WTC11 (cell line): ENCODE measurements at regions not wholly inside any gene's neighbourhood (a gene's known extent, or its start where the extent isn't known, plus 50 kb on each side); places are given as distances from the start of the nearest gene placed in this dataset.

ENCODE experiments used
- ATAC-seq: fragments of 200-7000 bp; cut with Tn5 transposase; 2 replicates; pipeline ENCODE4 v1.10.0; 2021; ENCODE audit warnings: mild to moderate bottlenecking, moderate library complexity
- CTCF ChIA-PET: fragments of 300-600 bp; sonication (Branson Sonifier 250); formaldehyde crosslinking; loops from one replicate; lab custom pipeline; 2021; ENCODE audit warnings: antibody characterized with exemption; lab: Charles Lee
- POLR2A ChIA-PET: fragments of 350-600 bp; sonication (Branson Sonifier 250); formaldehyde crosslinking; loops from one replicate; lab custom pipeline; 2021; ENCODE audit warnings: antibody characterized with exemption; lab: Charles Lee
- DNase-seq: peaks from one replicate; pipeline ENCODE4 v3.0.0; 2021; ENCODE audit warnings: low spot score
- H3K27ac Mint-ChIP-seq: 2 replicates; pipeline ENCODE4 v1.8.0; 2021; ENCODE audit warnings: mixed read lengths
- H3K27me3 Mint-ChIP-seq: 2 replicates; pipeline ENCODE4 v1.8.0; 2021; ENCODE audit warnings: low read depth, mild to moderate bottlenecking, moderate library complexity, mixed read lengths
- H3K36me3 Mint-ChIP-seq: 2 replicates; pipeline ENCODE4 v1.8.0; 2021; ENCODE audit warnings: mixed read lengths
- H3K4me1 Mint-ChIP-seq: 2 replicates; pipeline ENCODE4 v1.8.0; 2022; ENCODE audit warnings: mixed read lengths
- H3K4me3 Mint-ChIP-seq: 2 replicates; pipeline ENCODE4 v1.8.0; 2021; ENCODE audit warnings: mild to moderate bottlenecking, moderate library complexity, mixed read lengths
- H3K9me3 Mint-ChIP-seq: 2 replicates; pipeline ENCODE4 v1.8.0; 2021; ENCODE audit warnings: mixed read lengths
- CBFB ChIP-seq: sonication (generic); formaldehyde crosslinking; IDR thresholded peaks from 2 replicates; pipeline ENCODE4 v1.8.1; 2022; ENCODE audit warnings: mild to moderate bottlenecking, low read depth, missing genetic modification reagents
- ESRRA ChIP-seq: sonication (generic); formaldehyde crosslinking; IDR thresholded peaks from 2 replicates; pipeline ENCODE4 v1.8.1; 2022; ENCODE audit warnings: mild to moderate bottlenecking, missing genetic modification reagents, borderline replicate concordance
- HMGA2 ChIP-seq: fragments of 250-450 bp; sonication (Bioruptor Pico); IDR thresholded peaks from 2 replicates; pipeline ENCODE4 v1.4.0; 2021; ENCODE audit warnings: mild to moderate bottlenecking, moderate library complexity
- JAZF1 ChIP-seq: fragments of 250-450 bp; sonication (Bioruptor Pico); IDR thresholded peaks from 2 replicates; pipeline ENCODE4 v1.9.0; 2021; ENCODE audit warnings: moderate library complexity, mild to moderate bottlenecking, inconsistent platforms
- MYBL2 ChIP-seq: sonication (generic); formaldehyde crosslinking; IDR thresholded peaks from 2 replicates; pipeline ENCODE4 v1.8.1; 2023; ENCODE audit warnings: mild to moderate bottlenecking, moderate library complexity, missing genetic modification reagents
- NFE2L1 ChIP-seq: sonication (generic); formaldehyde crosslinking; IDR thresholded peaks from 2 replicates; pipeline ENCODE4 v1.8.1; 2023; ENCODE audit warnings: missing genetic modification reagents
- NFYB ChIP-seq: sonication (generic); formaldehyde crosslinking; conservative IDR thresholded peaks from 2 replicates; pipeline ENCODE4 v1.8.0; 2022; ENCODE audit warnings: low read depth, missing genetic modification reagents
- SOX15 ChIP-seq: fragments of 250-450 bp; sonication (Bioruptor Pico); IDR thresholded peaks from 2 replicates; pipeline ENCODE4 v1.9.0; 2021; ENCODE audit warnings: mild to moderate bottlenecking
- TCF7 ChIP-seq: sonication (generic); formaldehyde crosslinking; IDR thresholded peaks from 2 replicates; pipeline ENCODE4 v1.8.0; 2022; ENCODE audit warnings: mild to moderate bottlenecking, low read depth, missing genetic modification reagents, moderate library complexity
- ZNF232 ChIP-seq: sonication (generic); formaldehyde crosslinking; IDR thresholded peaks from 2 replicates; pipeline ENCODE4 v1.8.0; 2022; ENCODE audit warnings: mild to moderate bottlenecking, missing genetic modification reagents
- ZNF263 ChIP-seq: sonication (generic); formaldehyde crosslinking; IDR thresholded peaks from 2 replicates; pipeline ENCODE4 v1.8.1; 2022; ENCODE audit warnings: low read depth, mild to moderate bottlenecking, moderate library complexity, missing genetic modification reagents
- TF ChIP-seq, protein P1 (sequence below): sonication (generic); formaldehyde crosslinking; IDR thresholded peaks from 2 replicates; pipeline ENCODE4 v1.8.1; 2022; ENCODE audit warnings: low read depth, missing genetic modification reagents, borderline replicate concordance
- TF ChIP-seq, protein P2 (sequence below): sonication (generic); formaldehyde crosslinking; IDR thresholded peaks from 2 replicates; pipeline ENCODE4 v1.8.0; 2022; ENCODE audit warnings: missing genetic modification reagents
- TF ChIP-seq, protein P3 (sequence below): sonication (generic); formaldehyde crosslinking; IDR thresholded peaks from 2 replicates; pipeline ENCODE4 v1.8.1; 2023; ENCODE audit warnings: mild to moderate bottlenecking, missing genetic modification reagents, borderline replicate concordance
- TF ChIP-seq, protein P4 (sequence below): sonication (generic); formaldehyde crosslinking; IDR thresholded peaks from 2 replicates; pipeline ENCODE4 v1.8.0; 2023; ENCODE audit warnings: missing genetic modification reagents
- TF ChIP-seq, protein P5 (sequence below): sonication (generic); formaldehyde crosslinking; IDR thresholded peaks from 2 replicates; pipeline ENCODE4 v1.8.1; 2022; ENCODE audit warnings: mild to moderate bottlenecking, moderate library complexity, missing genetic modification reagents

DNA sequence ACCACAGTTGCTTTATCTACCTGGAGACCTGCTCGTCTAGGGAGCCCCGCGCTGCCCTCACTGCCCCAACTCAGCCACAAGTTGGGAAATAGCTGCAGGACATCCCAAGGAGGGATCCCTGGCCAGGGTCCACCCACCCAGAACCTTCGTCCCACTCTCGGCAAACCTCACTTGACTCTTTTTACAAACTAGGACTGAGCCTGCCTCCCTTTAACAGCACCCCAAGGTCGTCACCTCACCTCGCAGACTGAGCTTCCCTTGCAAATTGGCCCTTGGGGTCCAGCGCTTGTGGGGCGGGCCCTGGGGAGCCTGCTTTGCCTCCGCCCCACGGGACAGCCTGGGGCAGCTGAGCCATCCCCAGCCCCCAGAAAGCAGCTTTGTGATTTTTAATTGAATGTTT lies 1505.8 kb downstream of the TBC1D22A start (continued):
- TF ChIP-seq, protein P1, sequence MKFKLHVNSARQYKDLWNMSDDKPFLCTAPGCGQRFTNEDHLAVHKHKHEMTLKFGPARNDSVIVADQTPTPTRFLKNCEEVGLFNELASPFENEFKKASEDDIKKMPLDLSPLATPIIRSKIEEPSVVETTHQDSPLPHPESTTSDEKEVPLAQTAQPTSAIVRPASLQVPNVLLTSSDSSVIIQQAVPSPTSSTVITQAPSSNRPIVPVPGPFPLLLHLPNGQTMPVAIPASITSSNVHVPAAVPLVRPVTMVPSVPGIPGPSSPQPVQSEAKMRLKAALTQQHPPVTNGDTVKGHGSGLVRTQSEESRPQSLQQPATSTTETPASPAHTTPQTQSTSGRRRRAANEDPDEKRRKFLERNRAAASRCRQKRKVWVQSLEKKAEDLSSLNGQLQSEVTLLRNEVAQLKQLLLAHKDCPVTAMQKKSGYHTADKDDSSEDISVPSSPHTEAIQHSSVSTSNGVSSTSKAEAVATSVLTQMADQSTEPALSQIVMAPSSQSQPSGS (CRISPR knock-in tag), result no peak
- TF ChIP-seq ZNF232 (no peak), NFE2L1 (CRISPR knock-in tag) (no peak), TCF7 (no peak), ZNF263 (CRISPR knock-in tag) (no peak), ESRRA (CRISPR knock-in tag) (no peak), SOX15 (CRISPR knock-in tag) (no peak)
- TF ChIP-seq, protein P2, sequence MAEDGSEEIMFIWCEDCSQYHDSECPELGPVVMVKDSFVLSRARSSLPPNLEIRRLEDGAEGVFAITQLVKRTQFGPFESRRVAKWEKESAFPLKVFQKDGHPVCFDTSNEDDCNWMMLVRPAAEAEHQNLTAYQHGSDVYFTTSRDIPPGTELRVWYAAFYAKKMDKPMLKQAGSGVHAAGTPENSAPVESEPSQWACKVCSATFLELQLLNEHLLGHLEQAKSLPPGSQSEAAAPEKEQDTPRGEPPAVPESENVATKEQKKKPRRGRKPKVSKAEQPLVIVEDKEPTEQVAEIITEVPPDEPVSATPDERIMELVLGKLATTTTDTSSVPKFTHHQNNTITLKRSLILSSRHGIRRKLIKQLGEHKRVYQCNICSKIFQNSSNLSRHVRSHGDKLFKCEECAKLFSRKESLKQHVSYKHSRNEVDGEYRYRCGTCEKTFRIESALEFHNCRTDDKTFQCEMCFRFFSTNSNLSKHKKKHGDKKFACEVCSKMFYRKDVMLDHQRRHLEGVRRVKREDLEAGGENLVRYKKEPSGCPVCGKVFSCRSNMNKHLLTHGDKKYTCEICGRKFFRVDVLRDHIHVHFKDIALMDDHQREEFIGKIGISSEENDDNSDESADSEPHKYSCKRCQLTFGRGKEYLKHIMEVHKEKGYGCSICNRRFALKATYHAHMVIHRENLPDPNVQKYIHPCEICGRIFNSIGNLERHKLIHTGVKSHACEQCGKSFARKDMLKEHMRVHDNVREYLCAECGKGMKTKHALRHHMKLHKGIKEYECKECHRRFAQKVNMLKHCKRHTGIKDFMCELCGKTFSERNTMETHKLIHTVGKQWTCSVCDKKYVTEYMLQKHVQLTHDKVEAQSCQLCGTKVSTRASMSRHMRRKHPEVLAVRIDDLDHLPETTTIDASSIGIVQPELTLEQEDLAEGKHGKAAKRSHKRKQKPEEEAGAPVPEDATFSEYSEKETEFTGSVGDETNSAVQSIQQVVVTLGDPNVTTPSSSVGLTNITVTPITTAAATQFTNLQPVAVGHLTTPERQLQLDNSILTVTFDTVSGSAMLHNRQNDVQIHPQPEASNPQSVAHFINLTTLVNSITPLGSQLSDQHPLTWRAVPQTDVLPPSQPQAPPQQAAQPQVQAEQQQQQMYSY (CRISPR knock-in tag), result no peak
- TF ChIP-seq, protein P3, sequence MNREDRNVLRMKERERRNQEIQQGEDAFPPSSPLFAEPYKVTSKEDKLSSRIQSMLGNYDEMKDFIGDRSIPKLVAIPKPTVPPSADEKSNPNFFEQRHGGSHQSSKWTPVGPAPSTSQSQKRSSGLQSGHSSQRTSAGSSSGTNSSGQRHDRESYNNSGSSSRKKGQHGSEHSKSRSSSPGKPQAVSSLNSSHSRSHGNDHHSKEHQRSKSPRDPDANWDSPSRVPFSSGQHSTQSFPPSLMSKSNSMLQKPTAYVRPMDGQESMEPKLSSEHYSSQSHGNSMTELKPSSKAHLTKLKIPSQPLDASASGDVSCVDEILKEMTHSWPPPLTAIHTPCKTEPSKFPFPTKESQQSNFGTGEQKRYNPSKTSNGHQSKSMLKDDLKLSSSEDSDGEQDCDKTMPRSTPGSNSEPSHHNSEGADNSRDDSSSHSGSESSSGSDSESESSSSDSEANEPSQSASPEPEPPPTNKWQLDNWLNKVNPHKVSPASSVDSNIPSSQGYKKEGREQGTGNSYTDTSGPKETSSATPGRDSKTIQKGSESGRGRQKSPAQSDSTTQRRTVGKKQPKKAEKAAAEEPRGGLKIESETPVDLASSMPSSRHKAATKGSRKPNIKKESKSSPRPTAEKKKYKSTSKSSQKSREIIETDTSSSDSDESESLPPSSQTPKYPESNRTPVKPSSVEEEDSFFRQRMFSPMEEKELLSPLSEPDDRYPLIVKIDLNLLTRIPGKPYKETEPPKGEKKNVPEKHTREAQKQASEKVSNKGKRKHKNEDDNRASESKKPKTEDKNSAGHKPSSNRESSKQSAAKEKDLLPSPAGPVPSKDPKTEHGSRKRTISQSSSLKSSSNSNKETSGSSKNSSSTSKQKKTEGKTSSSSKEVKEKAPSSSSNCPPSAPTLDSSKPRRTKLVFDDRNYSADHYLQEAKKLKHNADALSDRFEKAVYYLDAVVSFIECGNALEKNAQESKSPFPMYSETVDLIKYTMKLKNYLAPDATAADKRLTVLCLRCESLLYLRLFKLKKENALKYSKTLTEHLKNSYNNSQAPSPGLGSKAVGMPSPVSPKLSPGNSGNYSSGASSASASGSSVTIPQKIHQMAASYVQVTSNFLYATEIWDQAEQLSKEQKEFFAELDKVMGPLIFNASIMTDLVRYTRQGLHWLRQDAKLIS (CRISPR knock-in tag), result no peak

DNA sequence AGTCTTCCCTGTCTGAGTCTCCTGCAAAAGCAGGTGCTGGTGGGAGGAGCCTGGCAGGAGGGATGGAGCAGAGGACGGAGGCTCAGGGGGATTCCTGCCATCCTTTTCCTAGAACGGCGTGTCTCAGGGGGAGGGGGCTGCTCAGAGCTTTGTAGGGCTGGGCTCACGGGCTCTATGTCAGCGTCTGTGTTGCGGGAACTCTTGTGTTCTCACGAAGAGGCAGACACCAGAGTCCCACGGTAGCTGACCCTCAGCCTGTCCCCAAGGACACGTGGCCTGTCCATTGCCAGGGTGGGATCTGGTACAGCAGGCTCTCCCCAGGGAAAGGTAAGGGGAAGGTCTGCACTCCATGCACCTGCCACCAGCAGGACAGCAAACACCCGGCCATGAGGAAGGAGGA lies 1505.2 kb downstream of the TBC1D22A start:
- POLR2A ChIA-PET, result no interaction called here
- Mint-ChIP-seq H3K4me3 (no peak overlapping the region), H3K4me1 (peaks cover 12% of the 10 kb centered on the region), H3K9me3 (peaks cover 5% of the 10 kb centered on the region; the same call in 1 of the 2 replicates), H3K36me3 (no peaks in the 10 kb centered on the region), H3K27me3 (no peaks in the 10 kb centered on the region), H3K27ac (no peak overlapping the region)
- CTCF ChIA-PET, result no interaction called here
- no peak; the same call in 1 of the 2 replicates for ATAC-seq
- DNase-seq, result no peak
- TF ChIP-seq HMGA2 (CRISPR knock-in tag) (no peak), CBFB (CRISPR knock-in tag) (no peak), MYBL2 (CRISPR knock-in tag) (no peak), NFYB (CRISPR knock-in tag) (no peak), JAZF1 (CRISPR knock-in tag) (no peak)
- TF ChIP-seq, protein P3 (CRISPR knock-in tag), result no peak
- TF ChIP-seq, protein P4, sequence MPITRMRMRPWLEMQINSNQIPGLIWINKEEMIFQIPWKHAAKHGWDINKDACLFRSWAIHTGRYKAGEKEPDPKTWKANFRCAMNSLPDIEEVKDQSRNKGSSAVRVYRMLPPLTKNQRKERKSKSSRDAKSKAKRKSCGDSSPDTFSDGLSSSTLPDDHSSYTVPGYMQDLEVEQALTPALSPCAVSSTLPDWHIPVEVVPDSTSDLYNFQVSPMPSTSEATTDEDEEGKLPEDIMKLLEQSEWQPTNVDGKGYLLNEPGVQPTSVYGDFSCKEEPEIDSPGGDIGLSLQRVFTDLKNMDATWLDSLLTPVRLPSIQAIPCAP (CRISPR knock-in tag), result no peak
- TF ChIP-seq, protein P5, sequence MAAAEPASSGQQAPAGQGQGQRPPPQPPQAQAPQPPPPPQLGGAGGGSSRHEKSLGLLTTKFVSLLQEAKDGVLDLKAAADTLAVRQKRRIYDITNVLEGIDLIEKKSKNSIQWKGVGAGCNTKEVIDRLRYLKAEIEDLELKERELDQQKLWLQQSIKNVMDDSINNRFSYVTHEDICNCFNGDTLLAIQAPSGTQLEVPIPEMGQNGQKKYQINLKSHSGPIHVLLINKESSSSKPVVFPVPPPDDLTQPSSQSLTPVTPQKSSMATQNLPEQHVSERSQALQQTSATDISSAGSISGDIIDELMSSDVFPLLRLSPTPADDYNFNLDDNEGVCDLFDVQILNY (CRISPR knock-in tag), result no peak
- TF ChIP-seq, protein P2 (CRISPR knock-in tag), result no peak
